Thoracic aorta (tissue), 2 donors: ENCODE measurements at regions not wholly inside any gene's neighbourhood (a gene's known extent, or its start where the extent isn't known, plus 50 kb on each side); places are given as distances from the start of the nearest gene placed in this dataset.

Source experiments
- ATAC-seq: fragments of 150-250 bp; one replicate; pipeline ENCODE4 v1.8.0; 2017; ENCODE audit warnings: low read depth; ENCODE audit not compliant: insufficient number of reproducible peaks, low FRiP score
- DNase-seq: peaks from one replicate; pipeline ENCODE4 v3.0.0-alpha.2; 2020; ENCODE audit warnings: low spot score
- H3K27ac ChIP-seq, 2 donors: fragments of 200-600 bp; sonication (generic); 1 replicate in 1 of 2; 2 replicates in 1 of 2; pipeline ENCODE4 v1.5.1; 2016; ENCODE audit warnings: mild to moderate bottlenecking in 2 of 2, moderate library complexity in 2 of 2
- H3K27me3 ChIP-seq: fragments of 200-600 bp; sonication (generic); replicated peaks from 2 replicates; pipeline ENCODE4 v1.6.0; 2016; ENCODE audit warnings: mild to moderate bottlenecking; ENCODE audit not compliant: insufficient read depth
- H3K36me3 ChIP-seq: fragments of 200-600 bp; sonication (generic); one replicate; pipeline ENCODE4 v1.5.1; 2016
- H3K4me1 ChIP-seq, 2 donors: fragments of 200-600 bp; sonication (generic); 1 replicate in 1 of 2; 2 replicates in 1 of 2; pipeline versions ENCODE4 v1.5.1 to v1.6.0; 2016; ENCODE audit warnings: low read depth in 2 of 2, mild to moderate bottlenecking in 1 of 2; ENCODE audit not compliant: control insufficient read depth in 1 of 2
- H3K4me3 ChIP-seq: fragments of 200-600 bp; sonication (generic); 2 replicates; pipeline ENCODE4 v1.5.1; 2016; ENCODE audit warnings: mild to moderate bottlenecking
- H3K9me3 ChIP-seq: fragments of 200-600 bp; sonication (generic); 2 replicates; pipeline ENCODE4 v1.5.1; 2016
- TF ChIP-seq, protein P1 (sequence below): fragments of 200-600 bp; sonication (generic); IDR thresholded peaks from one replicate; pipeline ENCODE4 v1.5.1; 2019; ENCODE audit warnings: antibody characterized with exemption

DNA sequence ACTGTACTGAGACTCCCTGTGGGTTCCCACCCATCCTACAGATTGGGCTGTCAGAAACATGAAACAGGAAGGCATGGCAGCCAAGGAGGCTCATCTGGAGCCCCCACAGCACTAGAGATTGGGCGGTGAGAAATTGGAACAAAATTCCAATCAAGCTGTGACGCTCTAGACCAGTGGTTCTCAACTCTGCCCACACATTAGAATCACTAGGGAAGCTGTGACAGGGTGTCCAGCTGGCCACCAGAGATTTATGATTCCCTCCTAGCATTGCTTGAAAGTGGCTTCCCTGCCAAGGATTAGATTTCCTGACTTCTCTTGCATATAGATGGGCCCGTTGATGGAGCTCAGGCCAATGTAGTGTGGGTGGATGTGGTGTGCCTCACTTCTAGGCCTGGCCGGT, 187.5 kb upstream of the ZC3H12A start:
- Histone ChIP-seq H3K9me3 (no peaks in the 10 kb centered on the region), H3K4me1 (no peaks in the 10 kb centered on the region), H3K27ac (no peak overlapping the region), H3K36me3 (no peaks in the 10 kb centered on the region), H3K4me3 (no peak overlapping the region), H3K27me3 (no peaks in the 10 kb centered on the region)
- no peak for ATAC-seq
- no peak for DNase-seq
- TF ChIP-seq, protein P1, sequence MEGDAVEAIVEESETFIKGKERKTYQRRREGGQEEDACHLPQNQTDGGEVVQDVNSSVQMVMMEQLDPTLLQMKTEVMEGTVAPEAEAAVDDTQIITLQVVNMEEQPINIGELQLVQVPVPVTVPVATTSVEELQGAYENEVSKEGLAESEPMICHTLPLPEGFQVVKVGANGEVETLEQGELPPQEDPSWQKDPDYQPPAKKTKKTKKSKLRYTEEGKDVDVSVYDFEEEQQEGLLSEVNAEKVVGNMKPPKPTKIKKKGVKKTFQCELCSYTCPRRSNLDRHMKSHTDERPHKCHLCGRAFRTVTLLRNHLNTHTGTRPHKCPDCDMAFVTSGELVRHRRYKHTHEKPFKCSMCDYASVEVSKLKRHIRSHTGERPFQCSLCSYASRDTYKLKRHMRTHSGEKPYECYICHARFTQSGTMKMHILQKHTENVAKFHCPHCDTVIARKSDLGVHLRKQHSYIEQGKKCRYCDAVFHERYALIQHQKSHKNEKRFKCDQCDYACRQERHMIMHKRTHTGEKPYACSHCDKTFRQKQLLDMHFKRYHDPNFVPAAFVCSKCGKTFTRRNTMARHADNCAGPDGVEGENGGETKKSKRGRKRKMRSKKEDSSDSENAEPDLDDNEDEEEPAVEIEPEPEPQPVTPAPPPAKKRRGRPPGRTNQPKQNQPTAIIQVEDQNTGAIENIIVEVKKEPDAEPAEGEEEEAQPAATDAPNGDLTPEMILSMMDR, result no peak

DNA sequence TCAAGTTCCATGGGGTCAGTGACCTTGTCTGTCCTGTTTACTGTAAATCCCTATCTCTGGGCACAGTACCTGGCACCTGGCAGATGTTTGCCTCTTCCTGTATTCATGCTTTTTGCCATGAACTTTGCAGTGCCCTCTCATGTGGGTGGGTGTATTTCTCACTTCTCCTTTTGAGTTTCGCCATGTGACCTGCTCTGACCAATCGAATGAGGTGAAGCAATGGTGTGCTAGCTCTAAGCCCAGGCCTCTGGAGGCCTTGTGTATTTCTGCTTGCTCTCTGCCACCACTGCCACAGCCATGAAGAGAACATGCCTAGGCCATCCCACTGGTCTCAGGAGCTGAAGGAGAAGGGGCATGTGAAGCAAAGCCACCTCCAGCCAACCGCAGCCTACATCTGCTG, 185.5 kb upstream of the ZC3H12A start:
- H3K27me3 ChIP-seq, result no peaks in the 10 kb centered on the region
- no peak for ATAC-seq
- TF ChIP-seq, protein P1, result no peak

DNA sequence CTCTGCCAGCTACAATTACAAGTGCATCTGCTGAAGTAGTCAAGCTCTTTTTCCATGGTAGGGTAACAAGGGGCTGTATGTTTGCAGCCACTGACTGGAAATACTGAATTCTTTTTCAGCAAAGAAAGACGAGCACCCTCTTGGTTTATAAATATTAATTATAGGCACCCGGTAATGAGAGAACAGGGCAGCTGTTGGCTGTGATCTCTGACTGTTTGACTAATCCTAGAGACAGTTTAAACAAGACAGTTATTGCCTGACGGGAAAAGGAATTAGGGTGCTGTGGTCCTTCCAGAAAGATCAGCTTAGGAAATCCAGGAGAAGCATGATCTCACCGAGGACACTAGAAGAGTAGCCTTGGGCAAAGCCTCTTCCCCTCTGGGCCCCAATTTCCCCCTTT, 183.7 kb upstream of the ZC3H12A start:
- H3K36me3 ChIP-seq, result no peaks in the 10 kb centered on the region
- H3K27me3 ChIP-seq, result no peaks in the 10 kb centered on the region
- DNase-seq, result no peak

More for the DNA sequence above, 185.5 kb upstream of the ZC3H12A start:
- H3K36me3 ChIP-seq, result no peaks in the 10 kb centered on the region
- no peak overlapping the region for H3K4me3 ChIP-seq
- DNase-seq, result no peak
- H3K27ac ChIP-seq, result no peak overlapping the region
- no peaks in the 10 kb centered on the region for H3K9me3 ChIP-seq
- no peaks in the 10 kb centered on the region for H3K4me1 ChIP-seq

DNA sequence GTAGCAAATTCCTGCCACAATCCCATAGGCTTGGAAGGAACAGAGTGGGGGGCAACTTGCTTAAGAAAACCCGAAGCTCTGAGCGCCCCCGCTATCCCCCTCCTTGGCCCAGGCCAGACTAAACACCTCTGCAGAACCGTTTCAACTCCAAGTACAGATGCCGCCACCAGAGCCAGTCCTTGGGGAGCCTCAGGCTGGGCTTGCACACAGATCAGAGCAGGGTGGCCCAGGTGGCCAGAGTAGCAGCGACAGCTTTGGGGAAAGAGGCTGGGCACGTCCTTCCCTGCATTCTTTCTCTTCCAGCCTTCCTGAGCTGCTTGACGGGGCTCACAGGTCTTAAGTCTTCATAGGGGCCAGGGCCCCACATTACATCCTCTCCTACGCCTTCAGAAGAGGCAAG, 181.6 kb upstream of the ZC3H12A start:
- H3K4me3 ChIP-seq, result no peak overlapping the region
- no peak overlapping the region for H3K27ac ChIP-seq
- no peaks in the 10 kb centered on the region for H3K9me3 ChIP-seq
- H3K27me3 ChIP-seq, result no peaks in the 10 kb centered on the region
- TF ChIP-seq, protein P1, result no peak
- H3K36me3 ChIP-seq, result no peaks in the 10 kb centered on the region
- no peak for ATAC-seq
- no peak for DNase-seq
- H3K4me1 ChIP-seq, result no peaks in the 10 kb centered on the region

More for the DNA sequence above, 183.7 kb upstream of the ZC3H12A start:
- H3K4me3 ChIP-seq, result no peak overlapping the region
- no peak overlapping the region for H3K27ac ChIP-seq
- no peak for ATAC-seq
- no peaks in the 10 kb centered on the region for H3K9me3 ChIP-seq
- no peaks in the 10 kb centered on the region for H3K4me1 ChIP-seq
- TF ChIP-seq, protein P1, result no peak

DNA sequence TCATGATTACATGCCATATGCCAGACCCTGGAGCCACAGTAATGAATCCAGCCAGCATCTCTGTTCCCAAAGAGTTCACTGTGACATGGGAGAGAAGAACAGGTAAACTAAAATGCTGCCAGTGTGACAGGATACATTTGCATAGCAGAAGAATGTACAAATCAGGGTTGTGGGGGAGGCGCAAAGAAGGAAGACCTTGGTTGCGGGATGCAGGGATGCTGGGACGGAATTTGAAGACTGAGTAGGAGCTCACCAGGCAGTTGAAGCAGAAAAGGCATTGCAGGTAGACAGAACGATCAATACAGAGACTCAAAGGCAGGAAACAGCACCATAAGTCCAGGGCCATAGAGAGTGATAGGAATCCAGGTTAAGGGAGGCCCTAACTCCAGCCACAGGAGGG, 180.3 kb upstream of the ZC3H12A start:
- H3K4me3 ChIP-seq, result no peak overlapping the region
- no peaks in the 10 kb centered on the region for H3K36me3 ChIP-seq
- TF ChIP-seq, protein P1, result no peak
- DNase-seq, result no peak
- H3K4me1 ChIP-seq, result no peaks in the 10 kb centered on the region
- no peak overlapping the region for H3K27ac ChIP-seq
- no peak for ATAC-seq
- no peaks in the 10 kb centered on the region for H3K27me3 ChIP-seq
- H3K9me3 ChIP-seq, result no peaks in the 10 kb centered on the region
